GM12878 (cell line): ENCODE measurements at regions not wholly inside any gene's neighbourhood (a gene's known extent, or its start where the extent isn't known, plus 50 kb on each side); places are given as distances from the start of the nearest gene placed in this dataset.

Experiments used
- ATAC-seq: fragments of 200-7000 bp; cut with Tn5 transposase; 3 replicates; pipeline ENCODE4 v1.9.1; 2020; ENCODE audit warnings: mild to moderate bottlenecking, moderate library complexity
- BruUV-seq: library from RNA; stranded (reverse); fragments of 400-500 nt; replicated peaks from 2 replicates; lab custom pipeline; 2021; lab: Mats Ljungman, UMichigan
- CTCF ChIA-PET: fragments of 300-600 bp; sonication (Branson Sonifier 250); formaldehyde crosslinking; extraction: SDS; loops from one replicate; lab custom pipeline; 2021; ENCODE audit warnings: inconsistent platforms; lab: Yijun Ruan, JAX
- POLR2A ChIA-PET: fragments of 350-600 bp; formaldehyde crosslinking; extraction: SDS; loops from one replicate; lab custom pipeline; 2021; ENCODE audit warnings: inconsistent platforms; lab: Charles Lee
- RAD21 ChIA-PET: fragments of 300-600 bp; sonication (Branson Sonifier 250); formaldehyde crosslinking; loops from one replicate; lab custom pipeline; 2023; ENCODE audit warnings: antibody characterized with exemption; ENCODE audit not compliant: unreplicated experiment; lab: Charles Lee
- SMC1A ChIA-PET: fragments of 300-600 bp; sonication (Branson Sonifier 250); formaldehyde crosslinking; loops from one replicate; lab custom pipeline; 2023; ENCODE audit not compliant: unreplicated experiment, uncharacterized antibody; lab: Charles Lee
- DNase-seq: peaks from one replicate; pipeline ENCODE4 v3.0.0-alpha.2; 2011; ENCODE audit warnings: low read depth, low spot score
- FAIRE-seq: peaks from 3 replicates; lab custom pipeline; 2011; peaks lifted over from hg19 to GRCh38; lab: Jason Lieb, UNC
- H2AFZ ChIP-seq: 2 replicates; pipeline ENCODE4 v1.6.0; 2011; ENCODE audit warnings: low read depth, low read length, control low read depth; ENCODE audit not compliant: control insufficient read depth
- H3K27ac ChIP-seq: 2 replicates; pipeline ENCODE4 v1.5.1; 2011; ENCODE audit warnings: control low read depth; ENCODE audit not compliant: control insufficient read depth, insufficient read depth
- H3K27me3 ChIP-seq, 2 experiments: replicated peaks in 1 of 2; 2 replicates each; pipeline versions ENCODE4 v1.6.0 to v1.6.1; 2011; ENCODE audit warnings: low read length in 1 of 2; ENCODE audit not compliant: control insufficient read depth in 2 of 2, insufficient read depth in 2 of 2
- H3K36me3 ChIP-seq, 2 experiments: 2 replicates each; pipeline ENCODE4 v1.5.1; 2011; ENCODE audit warnings: low read length in 1 of 2; ENCODE audit not compliant: control insufficient read depth in 2 of 2, insufficient read depth in 2 of 2
- H3K4me1 ChIP-seq: 2 replicates; pipeline ENCODE4 v1.6.1; 2011; ENCODE audit warnings: mild to moderate bottlenecking, low read length, moderate library complexity, mixed read lengths; ENCODE audit not compliant: control insufficient read depth, insufficient read depth
- H3K4me2 ChIP-seq: 2 replicates; pipeline ENCODE4 v1.6.0; 2011; ENCODE audit warnings: control low read depth; ENCODE audit not compliant: control insufficient read depth, insufficient read depth
- H3K4me3 ChIP-seq: fragments of 200-600 bp; sonication (generic); 2 replicates; pipeline ENCODE4 v1.5.1; 2016
- H3K79me2 ChIP-seq: 2 replicates; pipeline ENCODE4 v1.6.0; 2011; ENCODE audit warnings: low read length; ENCODE audit not compliant: control insufficient read depth, insufficient read depth
- H3K9ac ChIP-seq: 2 replicates; pipeline ENCODE4 v1.8.0; 2011; ENCODE audit warnings: low read length, control low read depth, mixed read lengths; ENCODE audit not compliant: control insufficient read depth, insufficient read depth
- H3K9me3 ChIP-seq: replicated peaks from 3 replicates; pipeline ENCODE4 v1.5.1; 2011; ENCODE audit warnings: mild to moderate bottlenecking, low read length; ENCODE audit not compliant: control insufficient read depth, insufficient read depth
- H4K20me1 ChIP-seq: 2 replicates; pipeline ENCODE4 v1.6.0; 2011; ENCODE audit not compliant: control insufficient read depth, insufficient read depth
- BRCA1 ChIP-seq: IDR thresholded peaks from 2 replicates; pipeline ENCODE4 v1.6.1; 2011; ENCODE audit warnings: low read depth, low read length, improper control_type of control experiment
- CBX5 ChIP-seq: sonication (generic); IDR thresholded peaks from 2 replicates; pipeline ENCODE4 v1.6.1; 2016; ENCODE audit warnings: low read depth, moderate library complexity, mild to moderate bottlenecking, inconsistent platforms
- CREM ChIP-seq: IDR thresholded peaks from 2 replicates; pipeline ENCODE4 v1.6.1; 2014; ENCODE audit warnings: antibody characterized with exemption, low read depth
- ETV6 ChIP-seq, 2 experiments: fragments of 450-650 bp in 1 of 2; IDR thresholded peaks in 1 of 2; conservative IDR thresholded peaks in 1 of 2; 2 replicates each; pipeline ENCODE4 v1.6.1; 2014; ENCODE audit warnings: antibody characterized with exemption in 1 of 2, borderline replicate concordance in 1 of 2, low read depth in 1 of 2, mild to moderate bottlenecking in 1 of 2, moderate library complexity in 1 of 2
- EZH2 ChIP-seq: IDR thresholded peaks from 2 replicates; pipeline ENCODE4 v1.6.1; 2012; ENCODE audit warnings: low read depth, mild to moderate bottlenecking, control low read depth, inconsistent platforms, low read length, borderline replicate concordance; ENCODE audit not compliant: control insufficient read depth
- HDAC6 ChIP-seq: fragments of 200-600 bp; sonication (generic); IDR thresholded peaks from one replicate; pipeline ENCODE4 v1.8.0; 2017; ENCODE audit warnings: antibody characterized with exemption; ENCODE audit not compliant: unreplicated experiment
- IRF3 ChIP-seq: fragments of 450-650 bp; IDR thresholded peaks from 2 replicates; pipeline ENCODE4 v1.6.1; 2014; ENCODE audit warnings: mild to moderate bottlenecking
- JUND ChIP-seq: IDR thresholded peaks from 2 replicates; pipeline ENCODE4 v1.6.1; 2012; ENCODE audit warnings: low read depth, mild to moderate bottlenecking, low read length, improper control_type of control experiment, moderate library complexity
- MXI1 ChIP-seq: fragments of 150-350 bp; IDR thresholded peaks from 2 replicates; pipeline ENCODE4 v1.6.1; 2011; ENCODE audit warnings: low read depth, mild to moderate bottlenecking, inconsistent platforms, low read length, improper control_type of control experiment
- POU2F2 ChIP-seq: IDR thresholded peaks from 3 replicates; pipeline ENCODE4 v1.6.1; 2011; ENCODE audit warnings: low read depth, mild to moderate bottlenecking, low read length, borderline replicate concordance
- RCOR1 ChIP-seq: conservative IDR thresholded peaks from 2 replicates; pipeline ENCODE4 v1.6.1; 2012; ENCODE audit warnings: low read depth, low read length, improper control_type of control experiment
- SP1 ChIP-seq: IDR thresholded peaks from one replicate; pipeline ENCODE4 v1.6.1; 2011; ENCODE audit warnings: low read depth, low read length
- SREBF2 ChIP-seq: IDR thresholded peaks from 2 replicates; pipeline ENCODE4 v1.6.1; 2012; ENCODE audit warnings: mild to moderate bottlenecking, low read length
- SRF ChIP-seq, 2 experiments: IDR thresholded peaks; 2 replicates each; pipeline ENCODE4 v1.6.1; 2011; ENCODE audit warnings: low read depth in 2 of 2, low read length in 2 of 2, mild to moderate bottlenecking in 1 of 2, moderate library complexity in 1 of 2
- USF1 ChIP-seq: IDR thresholded peaks from 2 replicates; pipeline ENCODE4 v1.6.1; 2011; ENCODE audit warnings: borderline replicate concordance, low read depth, mild to moderate bottlenecking, moderate library complexity, mixed read lengths, low read length; ENCODE audit not compliant: insufficient read depth; ENCODE audit errors: extremely low read length
- WRNIP1 ChIP-seq: IDR thresholded peaks from 2 replicates; pipeline ENCODE4 v1.6.1; 2011; ENCODE audit warnings: low read depth, low read length, improper control_type of control experiment, borderline replicate concordance
- ZNF592 ChIP-seq: fragments of 450-650 bp; IDR thresholded peaks from 2 replicates; pipeline ENCODE4 v1.6.1; 2017; ENCODE audit warnings: mild to moderate bottlenecking, moderate library complexity
- WGBS: methylation state at CpG from one replicate; pipeline ENCODE4 v1.1.6; 2016; ENCODE audit warnings: low lambda C conversion rate; ENCODE audit not compliant: insufficient replicate concordance, insufficient coverage; ENCODE audit errors: missing lambda C conversion rate; 5-methylcytosine and 5-hydroxymethylcytosine counted together
- in situ Hi-C: fragments of 300-500 bp; cut with MboI; formaldehyde crosslinking; loops from 9 replicates; pipeline ENCODE4 v1.14.3; 2018; ENCODE audit warnings: mixed read lengths
- intact Hi-C: fragments of 100-400 bp; cut with micrococcal nuclease; formaldehyde crosslinking; loops from one replicate; pipeline ENCODE4 v1.14.2; 2022; ENCODE audit not compliant: unreplicated experiment

GRCh38 chr14:40204441-40205175 lies 772.4 kb upstream of the FBXO33 start (continued):
- no peak for TF ChIP-seq EZH2
- TF ChIP-seq BRCA1, result no peak
- TF ChIP-seq, all 136 proteins: peak for 0

- in situ Hi-C loops (no loop called here), intact Hi-C loops (no loop called here)
- no peaks in the 10 kb centered on the region for H3K79me2 ChIP-seq
- ChIA-PET CTCF (no interaction called here), POLR2A (no interaction called here), SMC1A (interaction anchor here (0.6 kb wide), 1 partner anchor 595 kb away, joined by 3 read pairs; no protein-coding TSS in a partner anchor), RAD21 (interaction anchor here (0.7 kb wide), 1 partner anchor 210 kb away, joined by 3 read pairs; no protein-coding TSS in a partner anchor)
- H3K36me3 ChIP-seq, result no peaks in the 10 kb centered on the region
- H3K4me1 ChIP-seq, result no peaks in the 10 kb centered on the region
- no peak overlapping the region for H3K9ac ChIP-seq
- no peak overlapping the region for H3K4me2 ChIP-seq
- 0% methylated on average over 1 of the region's 1 CpG for WGBS
- no peak for FAIRE-seq
- H2AFZ ChIP-seq, result no peak overlapping the region
- no peaks in the 10 kb centered on the region for H3K9me3 ChIP-seq
- no peak for ATAC-seq
- H3K27me3 ChIP-seq, result no peaks in the 10 kb centered on the region
- H4K20me1 ChIP-seq, result no peaks in the 10 kb centered on the region
- no peak for DNase-seq
- no peak overlapping the region for H3K4me3 ChIP-seq
- H3K27ac ChIP-seq, result no peak overlapping the region
- no TSS peak for BruUV-seq
- no peak for TF ChIP-seq JUND
- no peak for TF ChIP-seq MXI1
- TF ChIP-seq RCOR1, result no peak
- no peak for TF ChIP-seq SP1
- TF ChIP-seq POU2F2, result no peak
- no peak for TF ChIP-seq USF1
- no peak for TF ChIP-seq WRNIP1
- TF ChIP-seq ZNF592, result no peak
- no peak for TF ChIP-seq SREBF2
- TF ChIP-seq CREM, result no peak
- no peak for TF ChIP-seq CBX5
- no peak for TF ChIP-seq IRF3
- TF ChIP-seq ETV6 (conservative IDR thresholded peaks at IDR 0.05 in 1 of 2, IDR thresholded peaks at IDR 0.05 in 1 of 2; ENCODE audit: borderline replicate concordance in 1 of 2, low read depth in 1 of 2), result no peak
- no peak for TF ChIP-seq HDAC6
- no peak for TF ChIP-seq SRF (IDR thresholded peaks at IDR 0.05; ENCODE audit: low read depth in 2 of 2, low read length in 2 of 2)
Observed at GRCh38 chr14:40199101-40199500, 766.9 kb upstream of the FBXO33 start.
